Epithelial cell of prostate (primary cell): ENCODE measurements at regions not wholly inside any gene's neighbourhood (a gene's known extent, or its start where the extent isn't known, plus 50 kb on each side); places are given as distances from the start of the nearest gene placed in this dataset.

Experiments used
- DNase-seq: peaks from one replicate; pipeline ENCODE4 v3.0.0-alpha.2; 2011; ENCODE audit warnings: low read depth, low spot score
- H3K27ac ChIP-seq: fragments of 450-650 bp; 2 replicates; pipeline ENCODE4 v1.5.1; 2017; ENCODE audit warnings: mild to moderate bottlenecking

DNA sequence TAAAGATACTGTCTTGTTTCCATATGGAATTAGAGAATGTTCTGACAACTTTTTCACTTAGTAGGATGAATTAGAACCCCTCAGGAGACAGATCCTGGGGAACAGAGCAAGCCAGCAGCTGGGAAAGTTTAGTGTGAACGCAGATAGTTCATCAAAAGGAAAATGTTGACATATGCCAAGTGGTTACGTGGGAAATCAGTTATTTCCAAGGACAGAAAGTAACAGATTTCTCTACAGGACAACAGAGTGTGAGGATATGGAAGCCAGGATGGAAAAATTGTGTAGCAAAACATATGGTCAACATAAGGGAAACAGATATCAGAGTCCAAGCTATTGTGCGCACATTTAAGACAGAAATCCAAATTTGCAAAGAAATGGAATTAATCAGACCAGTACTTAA is 419.5 kb downstream of the LRRIQ3 start:
- DNase-seq = no peak
- H3K27ac ChIP-seq = no peak overlapping the region

DNA sequence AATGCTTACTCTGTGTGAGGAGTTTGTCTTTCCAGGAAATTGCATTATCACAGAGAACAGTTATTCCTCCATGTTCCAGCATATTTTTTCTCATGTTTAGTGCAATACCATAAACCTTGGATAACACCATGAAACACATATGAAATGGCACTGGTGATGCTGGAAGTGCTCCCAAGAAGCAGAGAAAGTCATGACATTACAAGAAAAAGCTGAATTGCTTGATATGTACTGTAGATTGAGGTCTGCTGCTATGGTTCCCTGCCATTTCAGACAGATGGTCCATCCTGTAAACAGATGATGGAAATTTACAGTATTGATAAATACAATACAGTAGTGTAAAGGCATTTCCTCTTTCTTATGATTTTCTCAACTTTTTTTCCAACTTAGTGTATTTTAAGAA is 422.1 kb downstream of the LRRIQ3 start:
- DNase-seq = no peak
- no peak overlapping the region for H3K27ac ChIP-seq

DNA sequence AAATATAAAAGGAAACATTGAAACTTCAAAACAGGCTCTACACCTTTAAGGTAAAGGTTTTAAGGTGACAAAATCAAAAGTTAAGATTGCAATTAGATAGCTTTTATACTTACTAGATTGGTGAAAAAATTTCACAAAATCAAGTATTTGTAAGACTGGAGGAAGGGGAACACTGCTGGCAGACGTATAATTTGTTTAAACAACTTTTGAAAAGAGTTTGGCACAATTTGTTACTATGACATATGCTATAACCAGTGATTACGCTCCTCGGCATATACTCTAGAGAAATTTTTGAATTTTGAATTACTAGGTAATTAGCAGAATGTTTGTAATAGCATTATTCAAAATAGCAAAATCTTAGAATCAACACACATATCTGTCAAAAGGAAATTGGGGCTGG is 425.0 kb downstream of the LRRIQ3 start:
- DNase-seq = no peak

DNA sequence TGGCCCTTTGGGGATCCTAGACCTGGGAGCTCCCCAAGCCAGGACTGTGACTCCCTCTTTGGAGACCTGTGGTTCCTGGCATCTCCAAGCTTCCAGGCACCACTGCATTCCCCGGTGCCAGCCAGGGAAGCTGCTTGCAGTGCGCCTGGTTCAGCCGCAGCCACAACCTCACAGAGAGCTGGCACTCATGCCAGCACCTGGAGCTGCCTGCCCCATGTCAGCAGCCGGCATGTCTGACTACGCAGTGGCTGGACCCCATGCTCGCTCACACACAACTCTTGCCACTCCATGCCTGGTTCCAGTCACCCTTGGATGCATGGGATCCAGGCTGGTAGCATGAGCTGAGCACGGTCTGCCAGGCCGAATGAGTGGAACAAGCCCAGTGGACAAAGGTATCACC is 426.6 kb downstream of the LRRIQ3 start:
- DNase-seq = no peak
- H3K27ac ChIP-seq = no peak overlapping the region

More for the DNA sequence above, 425.0 kb downstream of the LRRIQ3 start:
- no peak overlapping the region for H3K27ac ChIP-seq

DNA sequence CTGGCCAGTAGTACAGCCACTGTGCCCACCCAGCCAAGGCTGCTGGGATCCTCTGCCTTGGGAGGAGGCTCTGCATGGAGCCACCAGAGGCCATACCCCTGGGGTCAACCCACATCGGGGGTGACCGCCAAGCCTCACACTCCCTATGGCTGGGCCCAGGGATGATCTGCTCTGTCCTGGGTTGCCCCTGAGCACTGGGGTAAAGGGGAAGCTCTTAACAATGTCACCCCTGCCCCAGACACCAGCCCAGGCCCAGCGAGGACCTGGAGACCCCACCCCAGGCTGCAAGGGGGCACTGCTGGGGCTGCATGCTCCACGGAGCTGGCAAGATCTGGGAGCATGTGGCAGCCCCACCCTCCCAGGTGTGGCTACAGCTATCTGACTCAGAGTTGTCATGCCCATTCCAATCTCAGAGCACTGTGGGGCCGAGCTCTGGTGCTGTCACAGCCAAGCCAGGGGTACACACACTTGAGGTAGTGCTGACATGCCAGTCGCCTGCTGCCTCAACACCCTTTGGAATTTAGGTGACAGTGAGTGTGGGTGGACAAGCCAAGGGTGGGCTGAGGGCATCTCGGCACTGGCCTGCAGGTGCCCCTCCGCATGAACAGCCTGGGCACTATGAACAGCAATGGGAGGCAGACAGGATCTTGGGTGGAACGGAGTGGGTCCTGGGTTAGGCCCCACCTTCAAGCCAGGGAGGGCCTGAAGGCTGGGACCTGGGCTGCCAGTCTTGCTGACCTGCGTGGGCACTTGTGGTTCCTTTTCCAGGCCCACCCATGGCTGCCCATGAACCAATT is 427.7 kb downstream of the LRRIQ3 start:
- H3K27ac ChIP-seq = no peak overlapping the region

DNA sequence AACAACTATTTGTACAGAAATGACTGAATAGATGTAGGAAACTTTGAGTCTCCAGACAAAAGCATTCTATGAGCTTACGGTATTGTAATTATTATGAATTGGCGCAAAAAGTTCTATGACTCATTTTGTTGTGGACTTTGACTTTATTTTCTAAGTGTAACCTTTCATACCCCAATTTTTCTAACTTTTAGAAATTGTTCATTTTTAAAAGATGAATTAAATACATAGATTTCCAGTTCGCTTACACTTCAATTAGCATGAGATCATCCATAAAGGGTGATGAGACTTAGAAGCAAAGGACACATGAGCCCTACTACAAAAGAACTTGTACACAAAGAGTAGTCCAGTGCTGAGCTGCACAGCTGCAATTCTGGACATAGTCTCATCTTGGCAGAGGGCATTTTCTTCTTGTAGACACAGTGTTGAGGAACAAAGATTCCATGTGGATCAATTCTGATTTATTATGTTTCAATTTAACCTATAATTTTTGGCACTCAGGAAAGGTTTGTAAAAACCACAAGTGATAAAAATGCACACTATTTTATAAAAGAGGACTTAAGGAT is 431.1 kb downstream of the LRRIQ3 start:
- no peak for DNase-seq
- no peak overlapping the region for H3K27ac ChIP-seq

More for the DNA sequence above, 427.7 kb downstream of the LRRIQ3 start:
- no peak for DNase-seq

DNA sequence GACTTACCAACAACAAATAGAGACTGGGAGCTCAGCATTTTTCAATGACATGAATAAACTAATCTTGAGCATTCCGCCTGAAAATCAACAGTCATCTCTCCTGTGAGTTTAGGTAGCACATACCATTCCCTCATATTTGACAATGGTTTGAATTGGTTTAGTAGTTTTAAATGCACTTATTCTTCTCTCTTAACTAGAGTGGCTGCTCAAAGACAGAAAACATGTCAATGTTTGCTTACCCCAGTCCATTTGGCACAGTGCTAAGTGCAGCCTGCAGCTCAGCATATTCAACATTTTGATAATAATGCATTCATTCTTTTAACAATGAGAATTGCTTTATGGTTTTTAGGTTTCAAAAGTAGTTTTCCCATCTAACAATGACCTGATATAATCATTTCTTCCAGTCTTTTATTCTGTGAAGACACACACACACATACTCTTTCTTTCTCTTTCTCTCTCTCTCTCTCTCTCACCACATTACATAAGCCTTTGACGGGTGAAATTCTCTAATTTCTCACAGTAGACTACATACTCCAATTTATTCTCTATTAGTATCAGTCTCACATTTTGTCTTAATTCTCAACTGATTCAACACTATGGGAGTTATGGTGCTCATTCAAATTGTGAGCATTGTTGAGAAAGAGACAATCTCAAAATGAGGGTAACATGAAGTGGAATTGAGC is 432.3 kb downstream of the LRRIQ3 start:
- no peak overlapping the region for H3K27ac ChIP-seq
- no peak for DNase-seq

DNA sequence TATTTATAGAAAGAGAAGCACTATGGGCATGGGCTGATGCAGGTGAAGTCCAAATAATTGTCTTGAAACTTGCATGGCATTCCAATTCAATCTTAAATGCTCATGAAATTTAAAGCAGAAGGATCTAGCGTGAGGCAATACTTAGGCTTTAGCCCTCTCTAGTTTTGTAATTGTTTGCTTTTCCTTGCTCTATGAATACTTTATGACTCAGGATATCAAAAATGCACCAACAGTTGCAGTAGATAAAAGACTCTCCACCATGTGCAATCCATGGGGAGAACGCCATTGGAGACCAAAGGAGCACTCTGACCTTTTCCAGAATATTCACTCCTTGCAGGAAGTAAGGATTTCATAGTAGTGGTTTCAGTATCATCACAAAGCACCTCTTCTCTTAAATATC is 436.4 kb downstream of the LRRIQ3 start:
- H3K27ac ChIP-seq = no peak overlapping the region
- no peak for DNase-seq

DNA sequence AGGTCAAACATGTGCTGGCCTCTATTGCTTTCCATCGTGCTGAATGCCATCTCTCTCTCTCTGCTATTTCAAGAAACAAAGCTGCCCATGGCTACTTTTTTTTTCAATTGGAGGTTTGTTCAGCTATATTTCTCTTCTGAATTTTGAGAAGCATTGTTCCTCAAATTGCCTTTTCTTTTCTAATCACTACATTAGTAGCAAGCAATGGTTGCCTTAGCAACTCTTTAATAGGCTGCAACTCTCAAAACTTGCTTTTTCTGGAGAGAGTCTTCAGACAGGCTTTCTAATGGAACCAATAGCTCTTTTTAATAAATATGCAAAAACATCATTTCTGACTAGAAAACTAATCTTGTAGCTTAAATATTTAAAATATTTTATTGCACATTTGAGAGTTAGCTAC is 439.0 kb downstream of the LRRIQ3 start:
- H3K27ac ChIP-seq = no peak overlapping the region
- DNase-seq = no peak

DNA sequence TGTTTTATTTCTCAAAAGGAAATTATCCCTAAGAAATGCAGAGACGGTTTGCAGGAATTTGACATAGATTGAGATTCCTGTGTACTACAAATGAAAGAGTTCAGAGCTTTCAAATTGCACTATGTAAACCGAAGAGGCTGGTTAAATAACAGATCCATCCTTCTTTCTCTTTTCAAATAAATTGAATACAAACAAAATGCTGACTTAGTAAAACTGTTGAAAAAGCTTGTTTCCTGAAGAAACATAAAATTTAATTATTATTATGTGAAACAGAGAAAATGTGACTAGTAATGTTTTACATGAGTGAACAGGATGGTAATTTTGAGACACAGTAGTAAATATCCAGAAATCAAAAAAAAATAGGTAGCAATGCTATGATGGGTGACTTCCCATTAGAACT is 441.2 kb downstream of the LRRIQ3 start:
- no peak overlapping the region for H3K27ac ChIP-seq
- DNase-seq = no peak

DNA sequence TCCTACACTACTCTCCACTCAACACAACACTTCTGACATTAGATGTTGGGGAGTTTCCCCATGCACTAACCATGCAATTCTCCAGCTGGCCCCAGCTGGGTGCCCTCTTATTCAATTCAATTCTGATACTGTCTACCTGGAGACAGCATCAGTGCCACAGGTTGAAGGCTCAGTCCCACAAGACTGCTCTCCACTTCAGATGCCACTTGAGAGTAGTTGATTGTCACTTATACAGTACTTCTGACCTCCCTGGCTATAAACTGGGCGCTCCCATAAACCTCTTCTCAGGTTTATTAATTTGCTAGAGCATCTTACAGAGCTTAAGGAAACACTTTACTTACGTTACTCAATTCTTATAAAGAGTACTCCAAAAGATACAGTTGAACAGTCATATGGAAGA is 442.3 kb downstream of the LRRIQ3 start:
- no peak overlapping the region for H3K27ac ChIP-seq
- no peak for DNase-seq

DNA sequence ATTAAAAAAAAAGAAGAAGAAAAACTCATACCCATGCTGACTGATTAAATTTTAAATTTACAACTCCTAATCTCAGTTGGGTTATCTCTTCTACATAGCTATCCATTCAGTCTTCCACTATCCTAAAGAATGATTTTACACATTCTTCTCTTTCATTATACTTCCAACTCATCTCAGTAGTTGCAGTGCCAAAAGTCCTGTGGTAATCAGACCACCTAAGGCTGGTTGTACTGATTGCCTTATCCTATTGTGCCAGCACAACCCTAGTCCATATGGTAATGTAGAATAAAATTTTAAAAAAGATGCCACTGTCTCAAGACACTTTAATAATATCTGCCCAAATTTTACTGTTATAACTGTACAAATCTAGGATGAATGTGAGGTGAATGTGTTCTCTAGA is 448.0 kb downstream of the LRRIQ3 start:
- no peak for DNase-seq

DNA sequence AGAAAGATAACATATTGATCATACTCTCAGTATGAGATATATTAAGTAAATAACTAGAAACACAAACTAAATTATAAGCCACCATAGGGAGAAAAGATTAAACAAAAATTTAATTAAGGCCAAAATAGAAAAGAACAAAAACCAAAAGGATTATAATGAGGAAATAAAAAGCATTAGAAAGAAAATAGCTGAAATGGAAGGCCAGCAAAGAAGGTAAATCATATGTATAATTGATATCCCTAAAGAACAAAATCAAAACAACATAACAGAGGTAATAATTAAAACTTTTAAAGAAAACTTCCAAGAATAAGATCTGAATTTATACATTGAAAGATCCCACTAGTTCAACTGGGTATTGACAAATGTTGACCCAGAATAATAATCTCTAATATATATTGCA is 453.0 kb downstream of the LRRIQ3 start:
- no peak for DNase-seq
- no peak overlapping the region for H3K27ac ChIP-seq

More for the DNA sequence above, 448.0 kb downstream of the LRRIQ3 start:
- no peak overlapping the region for H3K27ac ChIP-seq

DNA sequence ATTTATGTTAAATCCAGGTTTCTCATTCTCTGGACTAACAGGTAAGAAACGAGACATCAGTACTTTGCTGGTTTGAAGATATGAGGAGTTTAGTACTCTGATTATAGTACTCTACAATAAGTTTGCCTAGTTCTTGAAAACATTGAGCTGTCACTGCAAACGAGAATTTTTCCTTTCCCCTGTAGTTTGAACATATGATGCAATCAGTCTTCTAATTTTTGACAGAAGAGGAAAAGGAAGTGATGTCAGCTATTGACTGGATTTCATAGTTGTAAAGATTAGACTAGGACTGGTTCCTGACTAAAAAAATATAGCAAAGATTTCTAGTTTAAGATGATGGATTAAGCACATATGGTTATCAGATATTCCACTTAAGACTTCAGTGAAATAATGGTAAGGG is 461.9 kb downstream of the LRRIQ3 start:
- DNase-seq = no peak
- H3K27ac ChIP-seq = no peak overlapping the region

DNA sequence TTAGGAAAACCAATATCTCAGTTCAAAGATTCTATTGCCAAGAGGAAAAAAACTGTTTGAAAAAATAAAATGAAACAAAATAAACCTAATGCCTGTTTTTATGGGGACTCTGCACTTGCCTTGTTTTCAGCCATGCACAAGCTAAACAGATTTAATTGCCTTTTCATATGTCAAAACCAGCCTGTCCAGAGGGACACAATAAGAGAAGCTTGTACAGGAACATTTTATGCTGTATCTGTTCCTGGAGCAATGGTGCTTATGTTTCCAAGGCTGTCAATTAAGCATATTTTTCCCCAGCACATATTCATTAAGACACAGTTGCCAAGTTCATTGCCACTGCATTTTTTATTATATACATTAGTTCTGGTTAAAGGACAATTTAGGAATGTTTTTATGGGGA is 470.9 kb downstream of the LRRIQ3 start:
- no peak for DNase-seq
- no peak overlapping the region for H3K27ac ChIP-seq

DNA sequence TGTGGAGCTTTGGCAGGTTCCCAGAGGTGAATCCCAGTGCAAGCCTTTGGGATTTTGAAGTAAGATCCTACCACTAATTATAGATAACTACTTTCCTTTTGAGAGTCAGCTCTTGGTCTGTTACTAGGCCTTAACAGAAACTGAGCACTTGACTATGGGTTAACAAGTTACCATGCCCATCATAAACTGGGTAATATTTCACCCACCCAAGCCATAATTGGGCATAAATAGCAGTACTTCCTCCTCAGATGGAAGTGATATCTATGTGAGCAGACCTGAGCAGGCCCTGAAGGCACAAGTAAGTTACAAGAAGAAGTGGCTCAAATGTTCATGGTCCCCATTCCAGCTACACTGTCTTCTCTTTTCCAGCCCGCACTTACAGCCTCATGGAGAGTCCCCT is 475.9 kb downstream of the LRRIQ3 start:
- no peak overlapping the region for H3K27ac ChIP-seq
- DNase-seq = no peak

DNA sequence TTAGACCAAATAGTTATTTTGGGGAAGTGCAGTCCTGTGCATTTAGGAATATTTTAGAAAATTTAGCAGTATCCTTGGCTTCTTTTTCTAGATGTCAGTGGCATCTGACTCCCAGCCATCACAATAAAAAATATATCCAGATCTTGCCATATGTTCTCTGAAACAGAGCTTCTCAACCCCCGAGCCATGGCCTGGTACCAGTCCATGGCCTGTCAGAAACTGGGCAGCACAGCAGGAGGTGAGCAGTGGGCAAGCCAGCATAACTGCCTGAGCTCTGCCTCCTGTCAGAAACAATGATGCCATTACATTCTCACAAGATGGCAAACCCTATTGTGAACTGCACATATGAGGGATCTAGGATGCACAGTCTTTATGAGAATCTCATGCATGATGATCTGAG is 480.0 kb downstream of the LRRIQ3 start:
- no peak overlapping the region for H3K27ac ChIP-seq
- DNase-seq = no peak

DNA sequence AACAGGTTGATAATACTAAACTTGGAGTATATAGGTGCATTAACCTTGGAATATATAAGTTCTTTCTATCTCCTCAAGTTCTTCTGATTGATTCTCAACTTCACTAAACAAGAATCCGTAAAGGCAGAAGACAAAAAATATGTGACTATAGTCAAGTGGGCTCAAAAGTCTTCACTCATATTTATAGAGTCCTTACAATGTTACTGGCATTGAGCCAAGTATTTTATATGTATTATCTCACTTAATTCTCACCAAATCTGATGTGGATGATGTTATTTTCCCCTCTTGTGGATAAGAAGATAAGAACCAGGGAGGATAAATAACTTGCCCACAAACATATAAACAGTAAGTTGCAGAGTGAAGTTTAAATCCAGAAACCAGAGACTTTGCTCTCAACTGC is 486.9 kb downstream of the LRRIQ3 start:
- DNase-seq = no peak
- no peak overlapping the region for H3K27ac ChIP-seq

DNA sequence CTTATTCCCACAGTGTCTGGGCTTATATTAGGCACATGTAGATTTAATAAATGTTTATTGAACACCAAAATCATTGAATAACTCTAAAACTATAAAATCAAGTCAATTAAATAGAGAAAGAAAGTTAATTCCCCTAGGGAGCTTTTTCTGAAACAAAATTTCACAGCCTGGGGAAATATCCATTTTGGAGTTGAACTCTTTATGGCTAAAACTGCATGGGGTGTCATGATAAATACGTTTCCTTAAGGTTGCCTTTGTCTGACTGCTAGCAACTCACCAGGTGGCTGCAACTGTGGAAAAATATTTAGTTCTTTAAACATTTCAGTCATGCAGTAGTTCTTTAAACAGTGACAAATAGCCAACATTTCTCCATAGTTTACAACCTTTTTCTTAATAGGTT is 496.1 kb downstream of the LRRIQ3 start:
- no peak for DNase-seq
- no peak overlapping the region for H3K27ac ChIP-seq

DNA sequence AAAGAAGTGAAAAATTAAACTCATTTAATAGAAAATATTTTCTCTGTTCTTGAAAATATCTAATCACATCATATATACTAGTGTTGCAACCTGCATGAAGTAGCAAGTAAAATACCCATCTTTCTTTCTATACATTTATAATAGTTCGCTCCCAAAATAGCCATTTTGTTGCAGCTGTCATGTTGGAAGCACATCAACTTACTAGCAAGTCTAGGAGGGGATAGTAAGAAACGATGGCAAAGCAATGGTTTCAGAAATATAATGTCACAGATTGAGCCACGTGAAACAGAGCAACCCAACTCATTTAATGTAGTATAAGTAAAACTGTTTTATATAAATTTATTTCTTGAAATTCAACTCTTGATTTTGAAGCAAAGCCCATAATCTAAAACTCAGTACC is 521.8 kb downstream of the LRRIQ3 start:
- no peak for DNase-seq
- H3K27ac ChIP-seq = no peak overlapping the region

DNA sequence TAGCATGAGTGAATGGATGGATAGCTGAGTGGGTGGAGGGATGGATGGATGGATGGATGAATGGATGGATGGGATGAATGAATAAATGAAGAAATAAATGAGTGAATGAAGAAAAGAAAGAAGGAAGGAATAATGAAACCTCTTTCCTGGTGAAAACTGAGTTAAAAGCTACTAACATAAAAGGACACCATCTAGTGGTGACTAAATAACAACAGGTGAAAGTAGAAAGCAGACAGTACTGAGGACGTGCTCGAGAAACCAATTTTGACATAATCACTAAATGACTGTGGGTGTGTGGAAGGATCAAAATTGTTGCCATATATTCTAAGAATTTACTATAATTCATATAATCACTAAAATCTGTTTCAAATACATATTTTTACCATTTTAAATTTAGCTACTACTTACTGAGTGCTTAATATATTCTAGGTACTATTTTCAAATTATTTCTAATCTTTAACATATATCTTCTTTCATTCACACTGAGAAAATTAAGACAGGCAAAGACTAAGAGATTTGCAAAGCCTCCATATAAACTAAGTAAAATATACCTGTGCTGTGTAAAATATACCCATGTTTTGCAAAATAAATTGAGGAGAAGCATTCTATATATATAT is 522.9 kb downstream of the LRRIQ3 start:
- no peak for DNase-seq
- H3K27ac ChIP-seq = no peak overlapping the region
